ENCODE measurements at regions not wholly inside any gene's neighbourhood (a gene's known extent, or its start where the extent isn't known, plus 50 kb on each side); places are given as distances from the start of the nearest gene placed in this dataset.

DNA sequence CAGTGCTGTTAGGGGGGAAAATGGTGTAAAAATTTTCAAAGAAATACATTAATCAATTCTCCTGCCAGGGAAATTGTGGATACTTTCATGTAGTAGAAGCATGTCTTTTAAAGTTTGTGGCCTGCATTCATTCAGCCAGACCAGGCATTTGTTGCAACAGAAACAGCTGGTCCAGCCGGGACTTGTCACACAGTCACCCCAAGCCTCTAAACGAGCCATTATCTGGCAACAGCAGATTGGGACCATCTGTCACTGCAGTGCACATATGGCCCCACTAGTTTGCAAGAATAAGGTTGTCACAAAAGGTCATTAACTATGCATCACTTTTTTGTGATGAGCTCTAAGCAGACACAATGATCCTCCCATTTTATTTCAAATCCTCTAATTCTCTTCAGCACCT lies 193.9 kb downstream of the PHLDA1 start (continued):
- TF ChIP-seq, protein P1, sequence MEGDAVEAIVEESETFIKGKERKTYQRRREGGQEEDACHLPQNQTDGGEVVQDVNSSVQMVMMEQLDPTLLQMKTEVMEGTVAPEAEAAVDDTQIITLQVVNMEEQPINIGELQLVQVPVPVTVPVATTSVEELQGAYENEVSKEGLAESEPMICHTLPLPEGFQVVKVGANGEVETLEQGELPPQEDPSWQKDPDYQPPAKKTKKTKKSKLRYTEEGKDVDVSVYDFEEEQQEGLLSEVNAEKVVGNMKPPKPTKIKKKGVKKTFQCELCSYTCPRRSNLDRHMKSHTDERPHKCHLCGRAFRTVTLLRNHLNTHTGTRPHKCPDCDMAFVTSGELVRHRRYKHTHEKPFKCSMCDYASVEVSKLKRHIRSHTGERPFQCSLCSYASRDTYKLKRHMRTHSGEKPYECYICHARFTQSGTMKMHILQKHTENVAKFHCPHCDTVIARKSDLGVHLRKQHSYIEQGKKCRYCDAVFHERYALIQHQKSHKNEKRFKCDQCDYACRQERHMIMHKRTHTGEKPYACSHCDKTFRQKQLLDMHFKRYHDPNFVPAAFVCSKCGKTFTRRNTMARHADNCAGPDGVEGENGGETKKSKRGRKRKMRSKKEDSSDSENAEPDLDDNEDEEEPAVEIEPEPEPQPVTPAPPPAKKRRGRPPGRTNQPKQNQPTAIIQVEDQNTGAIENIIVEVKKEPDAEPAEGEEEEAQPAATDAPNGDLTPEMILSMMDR (CRISPR knock-in tag; IDR thresholded peaks at IDR 0.05), result no peak
- TF ChIP-seq SP4 (CRISPR knock-in tag; IDR thresholded peaks at IDR 0.05), result no peak
- no peak for TF ChIP-seq ZBTB20 (CRISPR knock-in tag; IDR thresholded peaks at IDR 0.05; ENCODE audit: borderline replicate concordance, low read depth)

- no peak overlapping the region for H2AFZ ChIP-seq (ENCODE audit: low read length)
- ChIA-PET POLR2A (no interaction called here), CTCF (ENCODE audit: low intra/inter-chr PET ratio, low total read pairs) (no interaction called here)
- peaks cover 7% of the 10 kb centered on the region; the same call in 1 of the 2 replicates for H3K9me3 ChIP-seq (ENCODE audit: low read length)
- no peak overlapping the region for H3K27ac ChIP-seq (ENCODE audit: extremely low read length, insufficient read depth, low read length)
- H3K4me2 ChIP-seq (ENCODE audit: low read depth, low read length), result no peak overlapping the region
- H3K4me1 ChIP-seq (ENCODE audit: insufficient read depth, low read length), result peaks cover 7% of the 10 kb centered on the region; the same call in 1 of the 2 replicates
- no peak overlapping the region for H3K9ac ChIP-seq (ENCODE audit: insufficient read depth, low read depth, low read length)
- no peaks in the 10 kb centered on the region for H3K79me2 ChIP-seq (ENCODE audit: insufficient read depth, low read length)
- DNase-seq (ENCODE audit: low spot score) (peak; percentile 21), FAIRE-seq (no peak), ATAC-seq (no peak)
- no peaks in the 10 kb centered on the region for H3K36me3 ChIP-seq (replicated peaks in 1 of 2; ENCODE audit: control insufficient read depth in 1 of 2, insufficient read depth in 2 of 2, low read length in 2 of 2)
- no peaks in the 10 kb centered on the region for H3K27me3 ChIP-seq (ENCODE audit: control insufficient read depth in 1 of 2, insufficient read depth in 2 of 2, low read length in 2 of 2)
- intact Hi-C loops (cut with micrococcal nuclease; ENCODE audit: unreplicated experiment) (no loop called here), in situ Hi-C loops (cut with HindIII; ENCODE audit: extremely low pct_ligation_motif_present, low pct_unique_long_range_greater_than_20kb) (no loop called here)
- BruUV-seq (replicated peaks), result no TSS peak
- H4K20me1 ChIP-seq (ENCODE audit: insufficient read depth, low read length), result no peaks in the 10 kb centered on the region
- no peak overlapping the region for H3K4me3 ChIP-seq (replicated peaks in 1 of 3; ENCODE audit: insufficient read depth in 1 of 3, low read depth in 2 of 3, low read length in 3 of 3)
- TF ChIP-seq E2F5 (CRISPR knock-in tag; conservative IDR thresholded peaks at IDR 0.05) (no peak), SUZ12 (IDR thresholded peaks at IDR 0.05; ENCODE audit: low read depth, low read length) (no peak), SOX5 (CRISPR knock-in tag; IDR thresholded peaks at IDR 0.05; ENCODE audit: borderline replicate concordance) (no peak), ZNF839 (CRISPR knock-in tag; IDR thresholded peaks at IDR 0.05; ENCODE audit: borderline replicate concordance) (no peak), FOXC1 (CRISPR knock-in tag; IDR thresholded peaks at IDR 0.05; ENCODE audit: borderline replicate concordance) (no peak), DR1 (CRISPR knock-in tag; IDR thresholded peaks at IDR 0.05) (no peak)
- TF ChIP-seq, protein P2, sequence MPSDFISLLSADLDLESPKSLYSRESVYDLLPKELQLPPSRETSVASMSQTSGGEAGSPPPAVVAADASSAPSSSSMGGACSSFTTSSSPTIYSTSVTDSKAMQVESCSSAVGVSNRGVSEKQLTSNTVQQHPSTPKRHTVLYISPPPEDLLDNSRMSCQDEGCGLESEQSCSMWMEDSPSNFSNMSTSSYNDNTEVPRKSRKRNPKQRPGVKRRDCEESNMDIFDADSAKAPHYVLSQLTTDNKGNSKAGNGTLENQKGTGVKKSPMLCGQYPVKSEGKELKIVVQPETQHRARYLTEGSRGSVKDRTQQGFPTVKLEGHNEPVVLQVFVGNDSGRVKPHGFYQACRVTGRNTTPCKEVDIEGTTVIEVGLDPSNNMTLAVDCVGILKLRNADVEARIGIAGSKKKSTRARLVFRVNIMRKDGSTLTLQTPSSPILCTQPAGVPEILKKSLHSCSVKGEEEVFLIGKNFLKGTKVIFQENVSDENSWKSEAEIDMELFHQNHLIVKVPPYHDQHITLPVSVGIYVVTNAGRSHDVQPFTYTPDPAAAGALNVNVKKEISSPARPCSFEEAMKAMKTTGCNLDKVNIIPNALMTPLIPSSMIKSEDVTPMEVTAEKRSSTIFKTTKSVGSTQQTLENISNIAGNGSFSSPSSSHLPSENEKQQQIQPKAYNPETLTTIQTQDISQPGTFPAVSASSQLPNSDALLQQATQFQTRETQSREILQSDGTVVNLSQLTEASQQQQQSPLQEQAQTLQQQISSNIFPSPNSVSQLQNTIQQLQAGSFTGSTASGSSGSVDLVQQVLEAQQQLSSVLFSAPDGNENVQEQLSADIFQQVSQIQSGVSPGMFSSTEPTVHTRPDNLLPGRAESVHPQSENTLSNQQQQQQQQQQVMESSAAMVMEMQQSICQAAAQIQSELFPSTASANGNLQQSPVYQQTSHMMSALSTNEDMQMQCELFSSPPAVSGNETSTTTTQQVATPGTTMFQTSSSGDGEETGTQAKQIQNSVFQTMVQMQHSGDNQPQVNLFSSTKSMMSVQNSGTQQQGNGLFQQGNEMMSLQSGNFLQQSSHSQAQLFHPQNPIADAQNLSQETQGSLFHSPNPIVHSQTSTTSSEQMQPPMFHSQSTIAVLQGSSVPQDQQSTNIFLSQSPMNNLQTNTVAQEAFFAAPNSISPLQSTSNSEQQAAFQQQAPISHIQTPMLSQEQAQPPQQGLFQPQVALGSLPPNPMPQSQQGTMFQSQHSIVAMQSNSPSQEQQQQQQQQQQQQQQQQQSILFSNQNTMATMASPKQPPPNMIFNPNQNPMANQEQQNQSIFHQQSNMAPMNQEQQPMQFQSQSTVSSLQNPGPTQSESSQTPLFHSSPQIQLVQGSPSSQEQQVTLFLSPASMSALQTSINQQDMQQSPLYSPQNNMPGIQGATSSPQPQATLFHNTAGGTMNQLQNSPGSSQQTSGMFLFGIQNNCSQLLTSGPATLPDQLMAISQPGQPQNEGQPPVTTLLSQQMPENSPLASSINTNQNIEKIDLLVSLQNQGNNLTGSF (CRISPR knock-in tag; IDR thresholded peaks at IDR 0.05), result no peak
- TF ChIP-seq, protein P3, sequence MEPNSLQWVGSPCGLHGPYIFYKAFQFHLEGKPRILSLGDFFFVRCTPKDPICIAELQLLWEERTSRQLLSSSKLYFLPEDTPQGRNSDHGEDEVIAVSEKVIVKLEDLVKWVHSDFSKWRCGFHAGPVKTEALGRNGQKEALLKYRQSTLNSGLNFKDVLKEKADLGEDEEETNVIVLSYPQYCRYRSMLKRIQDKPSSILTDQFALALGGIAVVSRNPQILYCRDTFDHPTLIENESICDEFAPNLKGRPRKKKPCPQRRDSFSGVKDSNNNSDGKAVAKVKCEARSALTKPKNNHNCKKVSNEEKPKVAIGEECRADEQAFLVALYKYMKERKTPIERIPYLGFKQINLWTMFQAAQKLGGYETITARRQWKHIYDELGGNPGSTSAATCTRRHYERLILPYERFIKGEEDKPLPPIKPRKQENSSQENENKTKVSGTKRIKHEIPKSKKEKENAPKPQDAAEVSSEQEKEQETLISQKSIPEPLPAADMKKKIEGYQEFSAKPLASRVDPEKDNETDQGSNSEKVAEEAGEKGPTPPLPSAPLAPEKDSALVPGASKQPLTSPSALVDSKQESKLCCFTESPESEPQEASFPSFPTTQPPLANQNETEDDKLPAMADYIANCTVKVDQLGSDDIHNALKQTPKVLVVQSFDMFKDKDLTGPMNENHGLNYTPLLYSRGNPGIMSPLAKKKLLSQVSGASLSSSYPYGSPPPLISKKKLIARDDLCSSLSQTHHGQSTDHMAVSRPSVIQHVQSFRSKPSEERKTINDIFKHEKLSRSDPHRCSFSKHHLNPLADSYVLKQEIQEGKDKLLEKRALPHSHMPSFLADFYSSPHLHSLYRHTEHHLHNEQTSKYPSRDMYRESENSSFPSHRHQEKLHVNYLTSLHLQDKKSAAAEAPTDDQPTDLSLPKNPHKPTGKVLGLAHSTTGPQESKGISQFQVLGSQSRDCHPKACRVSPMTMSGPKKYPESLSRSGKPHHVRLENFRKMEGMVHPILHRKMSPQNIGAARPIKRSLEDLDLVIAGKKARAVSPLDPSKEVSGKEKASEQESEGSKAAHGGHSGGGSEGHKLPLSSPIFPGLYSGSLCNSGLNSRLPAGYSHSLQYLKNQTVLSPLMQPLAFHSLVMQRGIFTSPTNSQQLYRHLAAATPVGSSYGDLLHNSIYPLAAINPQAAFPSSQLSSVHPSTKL (CRISPR knock-in tag; IDR thresholded peaks at IDR 0.05), result no peak
Measured at GRCh38 chr12:75836533-75836932, 195.0 kb downstream of the PHLDA1 start.
